Activated T-helper 1 cell treated with anti-CD3 and anti-CD28 coated beads, Interleukin-12 subunit alpha, Interleukin-12 subunit beta, Interleukin-2, Interleukin-4 antibody, amounts not matched to agents 30 ng/mL and 10 ng/mL and 1 ng/mL, durations not matched to agents 14 hours and 24 hours and 36 hours (primary cell): ENCODE measurements at regions not wholly inside any gene's neighbourhood (a gene's known extent, or its start where the extent isn't known, plus 50 kb on each side); places are given as distances from the start of the nearest gene placed in this dataset.
"Not testable (repeated sequence)": the region's sequence is repeated elsewhere in the genome, so short reads cannot be mapped to it uniquely, and the experiment has no call there.

ENCODE experiments used
- DNase-seq: peaks from one replicate; pipeline ENCODE4 v3.0.0; 2021; ENCODE audit warnings: low spot score
- H3K27ac Mint-ChIP-seq: one replicate; pipeline ENCODE4 v1.8.0; 2021; ENCODE audit warnings: mild to moderate bottlenecking, mixed read lengths
- H3K27me3 Mint-ChIP-seq: one replicate; pipeline ENCODE4 v1.8.0; 2022; ENCODE audit warnings: mild to moderate bottlenecking, moderate library complexity, mixed read lengths; ENCODE audit not compliant: insufficient read depth
- H3K36me3 Mint-ChIP-seq: one replicate; pipeline ENCODE4 v1.8.0; 2021; ENCODE audit warnings: low read depth, mixed read lengths
- H3K4me1 Mint-ChIP-seq: one replicate; pipeline ENCODE4 v1.8.0; 2021; ENCODE audit warnings: low read depth, mixed read lengths
- H3K4me3 Mint-ChIP-seq: one replicate; pipeline ENCODE4 v1.8.0; 2021; ENCODE audit warnings: mild to moderate bottlenecking, moderate library complexity, mixed read lengths
- H3K9me3 Mint-ChIP-seq: one replicate; pipeline ENCODE4 v1.8.0; 2021; ENCODE audit warnings: mixed read lengths
- intact Hi-C: fragments of 100-400 bp; cut with micrococcal nuclease; formaldehyde crosslinking; loops from one replicate; pipeline ENCODE4 v1.15.1; 2024

GRCh38 chr13:50649211-50649610 is 194.3 kb downstream of the DLEU7 start:
- H3K9me3 Mint-ChIP-seq = no peaks in the 10 kb centered on the region
- H3K27me3 Mint-ChIP-seq = peaks cover 15% of the 10 kb centered on the region
- H3K4me1 Mint-ChIP-seq = no peaks in the 10 kb centered on the region

GRCh38 chr13:50650592-50651504 is 192.6 kb downstream of the DLEU7 start:
- Mint-ChIP-seq H3K9me3 (no peaks in the 10 kb centered on the region), H3K4me1 (no peaks in the 10 kb centered on the region), H3K27me3 (peaks cover 14% of the 10 kb centered on the region), H3K36me3 (no peaks in the 10 kb centered on the region), H3K4me3 (no peak overlapping the region), H3K27ac (no peak overlapping the region)
- intact Hi-C loops = no loop called here
- no peak for DNase-seq

More at GRCh38 chr13:50649211-50649610, 194.3 kb downstream of the DLEU7 start:
- H3K36me3 Mint-ChIP-seq = no peaks in the 10 kb centered on the region
- intact Hi-C loops = no loop called here
- no peak for DNase-seq
- H3K4me3 Mint-ChIP-seq = no peak overlapping the region
- H3K27ac Mint-ChIP-seq = no peak overlapping the region

- DNase-seq = no peak
- H3K36me3 Mint-ChIP-seq = no peaks in the 10 kb centered on the region
- H3K4me1 Mint-ChIP-seq = no peaks in the 10 kb centered on the region
- no peak overlapping the region for H3K27ac Mint-ChIP-seq
- no peak overlapping the region for H3K4me3 Mint-ChIP-seq
- no peaks in the 10 kb centered on the region for H3K9me3 Mint-ChIP-seq
- intact Hi-C loops = no loop called here
- H3K27me3 Mint-ChIP-seq = peaks cover 13% of the 10 kb centered on the region
Observed at GRCh38 chr13:50651922-50652321, 191.6 kb downstream of the DLEU7 start.

- peaks cover 12% of the 10 kb centered on the region for H3K27me3 Mint-ChIP-seq
- H3K4me1 Mint-ChIP-seq = no peaks in the 10 kb centered on the region
- intact Hi-C loops = no loop called here
- no peaks in the 10 kb centered on the region for H3K36me3 Mint-ChIP-seq
- no peak overlapping the region for H3K4me3 Mint-ChIP-seq
- no peak for DNase-seq
- H3K27ac Mint-ChIP-seq = no peak overlapping the region
- no peaks in the 10 kb centered on the region for H3K9me3 Mint-ChIP-seq
Observed at GRCh38 chr13:50654331-50654730, 189.2 kb downstream of the DLEU7 start.

GRCh38 chr13:50661881-50662280 is 181.6 kb downstream of the DLEU7 start:
- intact Hi-C loops, DNase-seq, H3K36me3 Mint-ChIP-seq, H3K27ac Mint-ChIP-seq, H3K4me1 Mint-ChIP-seq, H3K4me3 Mint-ChIP-seq, H3K27me3 Mint-ChIP-seq: not testable (repeated sequence)
- H3K9me3 Mint-ChIP-seq = peaks cover 16% of the 10 kb centered on the region

GRCh38 chr13:50664951-50665350 is 178.5 kb downstream of the DLEU7 start:
- Mint-ChIP-seq H3K4me3 (no peak overlapping the region), H3K4me1 (no peaks in the 10 kb centered on the region), H3K27ac (no peak overlapping the region), H3K36me3 (no peaks in the 10 kb centered on the region), H3K27me3 (peaks cover 8% of the 10 kb centered on the region), H3K9me3 (peaks cover 19% of the 10 kb centered on the region)
- DNase-seq = no peak
- intact Hi-C loops = no loop called here

GRCh38 chr13:50668049-50668448 is 175.4 kb downstream of the DLEU7 start:
- no peak for DNase-seq
- intact Hi-C loops = no loop called here
- Mint-ChIP-seq H3K27me3 (peaks cover 10% of the 10 kb centered on the region), H3K36me3 (no peaks in the 10 kb centered on the region), H3K4me1 (no peaks in the 10 kb centered on the region), H3K4me3 (no peak overlapping the region), H3K27ac (no peak overlapping the region), H3K9me3 (peaks cover 19% of the 10 kb centered on the region)

- DNase-seq = no peak
- peaks cover 10% of the 10 kb centered on the region for H3K27me3 Mint-ChIP-seq
- no peaks in the 10 kb centered on the region for H3K36me3 Mint-ChIP-seq
- no peak overlapping the region for H3K4me3 Mint-ChIP-seq
- peaks cover 19% of the 10 kb centered on the region for H3K9me3 Mint-ChIP-seq
- no peak overlapping the region for H3K27ac Mint-ChIP-seq
- intact Hi-C loops = no loop called here
- H3K4me1 Mint-ChIP-seq = no peaks in the 10 kb centered on the region
Observed at GRCh38 chr13:50668691-50669271, 174.7 kb downstream of the DLEU7 start.

GRCh38 chr13:50670272-50670671 is 173.2 kb downstream of the DLEU7 start:
- peaks cover 17% of the 10 kb centered on the region for H3K9me3 Mint-ChIP-seq
- H3K4me1 Mint-ChIP-seq = no peaks in the 10 kb centered on the region
- H3K27ac Mint-ChIP-seq = no peak overlapping the region
- H3K4me3 Mint-ChIP-seq = no peak overlapping the region
- intact Hi-C loops = no loop called here
- DNase-seq = no peak
- H3K36me3 Mint-ChIP-seq = no peaks in the 10 kb centered on the region
- peaks cover 7% of the 10 kb centered on the region for H3K27me3 Mint-ChIP-seq

- Mint-ChIP-seq H3K4me1 (no peaks in the 10 kb centered on the region), H3K36me3 (no peaks in the 10 kb centered on the region), H3K4me3 (no peak overlapping the region), H3K27ac (no peak overlapping the region), H3K9me3 (peaks cover 12% of the 10 kb centered on the region), H3K27me3 (peaks cover 7% of the 10 kb centered on the region)
- no peak for DNase-seq
- intact Hi-C loops = no loop called here
Observed at GRCh38 chr13:50670847-50671496, 172.5 kb downstream of the DLEU7 start.

- Mint-ChIP-seq H3K4me1 (no peaks in the 10 kb centered on the region), H3K36me3 (no peaks in the 10 kb centered on the region), H3K4me3 (no peak overlapping the region), H3K9me3 (peaks cover 7% of the 10 kb centered on the region), H3K27me3 (peaks cover 7% of the 10 kb centered on the region), H3K27ac (no peak overlapping the region)
- no peak for DNase-seq
- intact Hi-C loops = no loop called here
Observed at GRCh38 chr13:50671497-50671850, 172.0 kb downstream of the DLEU7 start.

GRCh38 chr13:50672025-50672424 is 171.5 kb downstream of the DLEU7 start:
- Mint-ChIP-seq H3K27ac (no peak overlapping the region), H3K4me3 (no peak overlapping the region)
- intact Hi-C loops = no loop called here

GRCh38 chr13:50675651-50676050 is 167.8 kb downstream of the DLEU7 start:
- no peak for DNase-seq
- H3K4me1 Mint-ChIP-seq = no peaks in the 10 kb centered on the region
- no peak overlapping the region for H3K4me3 Mint-ChIP-seq
- H3K27me3 Mint-ChIP-seq = peaks cover 1% of the 10 kb centered on the region
- H3K9me3 Mint-ChIP-seq = no peaks in the 10 kb centered on the region
- H3K27ac Mint-ChIP-seq = no peak overlapping the region
- H3K36me3 Mint-ChIP-seq = no peaks in the 10 kb centered on the region
- intact Hi-C loops = no loop called here

More at GRCh38 chr13:50672025-50672424, 171.5 kb downstream of the DLEU7 start:
- peaks cover 1% of the 10 kb centered on the region for H3K9me3 Mint-ChIP-seq
- peaks cover 7% of the 10 kb centered on the region for H3K27me3 Mint-ChIP-seq
- no peaks in the 10 kb centered on the region for H3K4me1 Mint-ChIP-seq
- H3K36me3 Mint-ChIP-seq = no peaks in the 10 kb centered on the region
- DNase-seq = no peak
